Activated naive CD4-positive, alpha-beta T cell (primary cell): ENCODE measurements at regions not wholly inside any gene's neighbourhood (a gene's known extent, or its start where the extent isn't known, plus 50 kb on each side); places are given as distances from the start of the nearest gene placed in this dataset.
"Not testable (repeated sequence)": the region's sequence is repeated elsewhere in the genome, so short reads cannot be mapped to it uniquely, and the experiment has no call there.

Experiments
- DNase-seq, 4 experiments: peaks; one replicate each; lab custom pipeline; 2025; lab: John Stamatoyannopoulos, UW

- no peak for DNase-seq
Observed at GRCh38 chr2:8549942-8550341, 131.9 kb upstream of the ID2 start.

DNA sequence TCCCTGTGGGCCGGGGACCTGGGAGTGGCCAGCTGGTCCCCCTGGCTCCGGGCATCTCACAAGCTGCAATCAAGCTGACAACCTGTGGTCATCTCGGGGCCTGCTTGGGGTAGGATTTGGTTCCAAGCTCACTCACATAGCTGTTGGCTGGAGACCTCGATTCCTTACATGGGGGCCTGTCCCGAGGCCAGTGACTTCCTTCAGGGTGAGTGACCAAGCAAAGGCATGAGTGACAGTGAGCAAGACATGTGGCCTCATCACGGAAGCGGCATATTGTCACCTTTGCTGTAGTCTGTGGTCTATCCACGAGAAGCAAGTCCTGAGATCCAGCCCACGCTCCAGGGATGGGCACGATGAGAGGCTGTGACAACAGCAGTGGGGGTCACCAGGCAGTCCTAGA, 131.4 kb upstream of the ID2 start:
- no peak for DNase-seq

DNA sequence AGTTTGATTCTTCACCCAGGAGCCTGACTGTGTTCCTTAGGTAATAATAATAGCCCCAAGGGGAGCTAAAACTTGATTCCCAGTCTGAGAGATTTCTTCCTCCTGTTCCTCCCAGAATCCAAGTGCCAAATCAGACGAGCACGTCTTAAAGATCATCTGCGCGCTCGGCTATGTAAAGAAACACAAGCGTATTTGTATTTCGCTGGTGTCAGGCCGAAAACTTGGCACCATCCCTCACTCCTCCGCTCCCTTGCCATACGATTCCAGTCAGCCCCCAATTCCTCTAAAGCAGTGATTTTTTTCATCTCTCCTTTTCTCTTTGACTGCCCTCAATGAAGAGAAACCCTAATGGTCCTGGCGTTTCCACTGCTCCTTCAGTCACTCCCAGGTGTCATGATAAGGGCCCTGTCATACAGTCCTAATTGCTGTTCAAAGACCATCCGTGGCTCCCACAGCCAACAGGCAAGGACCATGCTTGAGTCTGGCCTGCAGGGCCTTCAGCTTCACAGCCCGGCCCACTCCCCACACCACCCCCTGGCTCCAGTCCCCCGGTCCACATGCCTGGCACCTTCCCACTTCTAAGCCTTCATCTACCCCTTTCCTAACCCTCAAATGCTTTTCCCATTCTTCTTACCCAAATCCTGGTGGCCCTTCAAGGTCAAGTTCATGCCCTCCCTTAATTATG, 130.8 kb upstream of the ID2 start:
- no peak for DNase-seq

DNA sequence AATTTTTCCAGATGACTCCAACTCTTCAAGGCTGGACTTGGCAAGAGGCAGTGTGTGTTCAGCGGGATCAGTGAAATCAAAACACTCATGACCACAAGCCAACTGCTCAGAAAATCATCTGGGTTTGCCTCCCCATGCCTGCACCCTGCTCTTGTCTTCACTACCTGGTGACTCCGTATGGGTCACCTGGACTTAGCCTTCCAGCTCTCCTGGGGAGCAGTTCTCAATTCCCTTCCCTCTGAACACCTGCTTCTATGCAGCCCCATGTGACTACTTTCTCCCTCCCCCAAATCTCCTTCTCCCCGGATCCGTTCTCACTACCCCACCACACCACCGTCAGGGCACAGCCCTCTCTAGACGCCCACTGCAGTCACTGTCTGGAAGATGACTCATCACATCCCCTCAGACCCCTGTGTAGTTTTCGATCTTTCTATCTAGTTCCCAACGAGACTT, 130.2 kb upstream of the ID2 start:
- DNase-seq, result no peak

DNA sequence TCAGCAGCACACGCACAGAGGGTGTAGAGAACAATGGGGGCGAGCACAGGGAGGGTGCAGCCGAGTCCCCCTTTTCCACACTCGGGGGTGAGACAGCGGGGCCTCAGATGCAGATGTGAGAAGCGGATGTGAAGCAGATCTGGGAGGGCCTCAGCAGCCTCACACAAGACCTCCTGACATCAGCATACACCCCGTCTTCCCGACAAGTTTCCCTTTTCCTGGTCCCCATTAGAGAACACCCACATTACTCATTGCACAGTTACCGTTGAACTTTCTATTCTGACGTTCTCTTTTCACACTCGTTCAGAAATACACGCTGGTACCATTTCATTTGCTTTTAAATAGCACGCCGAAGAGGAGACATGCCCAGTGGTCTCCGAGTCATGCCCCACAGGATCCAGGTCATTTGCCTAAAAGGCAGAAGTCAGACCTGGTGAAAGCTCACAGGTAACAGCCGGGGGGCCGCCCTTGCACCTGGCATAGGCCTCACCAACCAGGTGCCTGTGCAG, 129.5 kb upstream of the ID2 start:
- no peak for DNase-seq

- no peak for DNase-seq
Observed at GRCh38 chr2:8553643-8554042, 128.2 kb upstream of the ID2 start.

DNA sequence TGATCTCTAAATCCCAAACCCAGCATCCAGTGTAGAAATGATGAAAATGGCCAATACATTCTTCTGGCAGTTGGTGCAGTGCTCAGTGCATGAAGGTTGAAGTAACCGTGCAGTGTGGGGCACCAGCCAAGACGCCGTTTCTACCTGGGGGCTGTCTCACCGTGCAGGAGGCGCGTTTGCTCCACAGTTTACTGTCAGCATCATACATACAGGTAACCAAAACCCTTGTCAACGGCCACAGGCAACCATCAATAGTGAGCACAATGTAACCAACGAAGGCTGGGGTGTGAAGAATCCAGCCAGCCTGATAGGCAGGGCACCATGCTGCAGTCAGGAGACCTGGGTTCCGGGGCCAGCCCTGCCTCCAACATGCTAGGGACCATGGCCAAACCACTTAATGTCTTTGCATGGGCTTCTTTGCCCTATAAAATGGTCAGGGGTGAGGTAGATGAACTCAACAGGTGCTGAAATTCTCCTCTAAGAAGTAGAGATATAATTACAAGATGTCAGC, 127.5 kb upstream of the ID2 start:
- DNase-seq, result no peak

DNA sequence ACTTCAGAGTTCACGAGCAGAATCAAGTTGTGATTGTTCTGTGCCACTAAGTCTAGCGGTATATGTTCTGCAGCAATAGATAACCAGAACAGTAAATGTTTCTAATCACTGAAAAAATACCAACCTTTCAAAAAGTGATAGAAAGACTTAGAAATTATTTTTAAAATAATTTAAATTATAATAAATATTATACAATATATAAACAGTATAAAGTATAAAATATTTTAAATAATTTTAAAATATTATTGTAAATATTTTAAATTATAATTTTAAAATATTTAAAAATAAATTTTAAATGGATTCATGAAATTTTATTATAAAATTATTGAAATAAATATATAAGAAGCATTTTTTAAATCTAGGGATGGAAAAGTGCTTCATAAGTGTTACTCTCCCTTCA, 126.3 kb upstream of the ID2 start:
- no peak for DNase-seq

DNA sequence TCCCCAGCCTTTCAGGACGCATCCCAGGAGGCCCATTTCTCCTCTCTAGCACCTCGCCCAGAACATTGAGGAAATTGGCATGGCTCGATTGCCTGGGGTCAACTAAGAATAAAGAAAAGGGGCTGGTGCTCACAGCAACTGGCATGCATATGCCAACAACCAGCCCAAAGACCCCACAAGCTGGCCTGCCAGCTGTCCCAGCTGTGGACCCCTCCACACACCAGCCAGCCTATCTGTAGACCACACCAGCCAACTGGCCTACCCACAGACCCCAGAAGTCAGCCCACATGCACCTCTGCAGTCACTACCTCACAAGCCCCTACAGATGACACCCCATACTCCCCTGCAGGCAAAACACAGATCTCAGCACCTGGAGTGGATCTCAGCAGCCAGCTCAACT, 123.8 kb upstream of the ID2 start:
- no peak for DNase-seq

DNA sequence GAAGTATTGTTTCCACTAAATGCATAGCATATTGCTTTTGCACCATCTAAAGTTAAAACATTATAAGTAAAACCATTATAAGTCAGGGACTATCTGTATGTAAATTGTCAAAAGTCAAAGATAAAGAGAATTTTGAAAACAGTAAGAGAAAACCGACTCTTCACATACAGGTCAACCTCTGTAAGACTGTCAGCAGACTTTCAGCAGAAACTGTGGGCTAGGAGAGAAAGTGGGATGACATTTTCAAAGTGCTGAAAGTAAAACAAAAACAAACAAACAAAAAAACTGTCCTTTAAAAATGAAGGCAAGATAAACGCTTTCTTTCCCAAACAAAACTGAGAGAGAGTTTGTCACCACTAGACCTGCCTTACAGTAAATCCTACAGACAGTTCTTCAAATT, 122.9 kb upstream of the ID2 start:
- DNase-seq, result no peak

GRCh38 chr2:8559805-8560204, 122.1 kb upstream of the ID2 start:
- DNase-seq, result no peak

GRCh38 chr2:8561692-8562091, 120.2 kb upstream of the ID2 start:
- not testable (repeated sequence) for DNase-seq

DNA sequence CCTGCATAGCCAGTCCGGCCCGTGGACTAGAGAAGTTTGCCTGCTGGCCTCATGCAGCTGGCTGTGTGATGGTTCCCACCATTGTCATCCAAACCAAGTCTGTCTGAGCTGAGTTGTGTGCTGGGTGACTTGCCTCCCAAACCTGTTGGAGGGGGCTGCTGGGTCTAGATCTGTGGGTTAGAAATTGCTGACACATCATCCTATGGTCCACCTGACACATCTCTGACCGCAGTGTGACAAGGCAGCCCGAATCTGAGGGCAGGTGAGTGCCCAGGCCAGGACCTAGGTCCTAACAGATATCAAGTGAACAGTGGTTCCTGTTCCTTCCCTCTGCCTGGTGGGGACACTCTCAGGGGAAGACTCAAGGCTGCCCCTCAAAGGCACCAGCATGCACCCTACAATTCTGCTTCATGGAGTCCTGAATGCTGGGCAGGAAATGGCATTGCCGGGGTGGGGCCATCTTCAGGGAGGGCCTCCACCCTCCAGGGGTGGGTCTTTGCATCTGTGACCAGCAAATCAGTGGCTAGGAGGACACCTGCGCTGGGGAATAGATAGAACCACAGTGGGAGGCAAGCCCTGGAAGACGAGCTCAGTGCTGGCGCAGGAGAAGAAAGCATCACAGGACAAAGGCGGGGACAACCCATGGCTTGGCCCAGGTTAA, 117.9 kb upstream of the ID2 start:
- no peak for DNase-seq

DNA sequence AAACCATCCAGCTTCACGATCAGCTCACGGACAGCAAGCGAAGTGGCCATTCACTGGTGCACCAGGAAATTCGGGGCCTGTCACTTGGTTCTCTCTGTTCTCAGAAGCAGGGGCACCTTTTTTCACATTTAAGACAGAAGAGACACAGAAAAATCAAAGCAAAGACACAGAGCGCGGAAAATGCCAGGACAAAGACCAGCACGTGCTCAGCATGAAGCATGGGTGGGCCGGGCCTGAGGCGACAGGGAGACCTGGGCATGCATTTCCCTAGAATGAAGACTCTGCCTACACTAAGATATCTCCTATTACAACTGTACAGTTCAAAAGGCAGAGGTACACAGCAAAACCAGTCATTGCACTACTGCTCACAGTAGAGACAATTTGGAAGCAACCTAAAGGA, 117.4 kb upstream of the ID2 start:
- no peak for DNase-seq

- DNase-seq, result no peak
Observed at GRCh38 chr2:8565399-8566154, 116.3 kb upstream of the ID2 start.

- no peak for DNase-seq
Observed at GRCh38 chr2:8566155-8566670, 115.6 kb upstream of the ID2 start.

DNA sequence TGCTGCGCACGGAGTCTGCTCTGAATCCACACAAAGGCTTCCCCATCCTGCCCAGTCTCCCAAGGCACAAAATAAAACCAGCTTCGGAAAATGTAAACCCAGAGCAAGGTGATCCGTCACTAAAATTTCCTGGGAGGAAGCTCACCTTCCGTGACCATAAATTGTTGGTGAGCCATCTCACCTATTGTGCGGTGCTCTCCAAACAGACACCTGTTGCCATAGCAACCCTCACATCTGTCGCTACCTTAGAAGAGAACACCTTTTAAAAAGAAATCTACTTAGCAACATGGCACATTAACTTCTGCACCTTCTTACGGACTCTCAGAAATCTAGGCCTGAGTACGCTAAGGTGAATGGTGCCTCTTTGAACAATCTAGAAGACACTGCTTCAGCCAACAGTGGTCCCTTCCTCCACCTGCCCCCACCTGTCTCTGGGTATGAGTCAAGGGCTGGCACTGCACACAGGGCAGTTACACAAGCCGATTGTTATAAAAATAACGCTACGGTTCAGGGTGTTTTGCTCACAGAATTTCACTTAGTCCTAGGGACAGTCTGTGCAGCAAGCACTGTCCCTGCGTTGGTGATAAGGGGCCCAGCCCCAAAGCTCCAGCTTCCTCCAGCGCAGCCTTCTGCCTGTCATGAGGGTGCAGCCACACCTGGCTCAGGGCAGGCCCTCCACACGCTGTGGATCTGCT, 114.9 kb upstream of the ID2 start:
- no peak for DNase-seq

- DNase-seq, result no peak
Observed at GRCh38 chr2:8567469-8568260, 114.2 kb upstream of the ID2 start.

DNA sequence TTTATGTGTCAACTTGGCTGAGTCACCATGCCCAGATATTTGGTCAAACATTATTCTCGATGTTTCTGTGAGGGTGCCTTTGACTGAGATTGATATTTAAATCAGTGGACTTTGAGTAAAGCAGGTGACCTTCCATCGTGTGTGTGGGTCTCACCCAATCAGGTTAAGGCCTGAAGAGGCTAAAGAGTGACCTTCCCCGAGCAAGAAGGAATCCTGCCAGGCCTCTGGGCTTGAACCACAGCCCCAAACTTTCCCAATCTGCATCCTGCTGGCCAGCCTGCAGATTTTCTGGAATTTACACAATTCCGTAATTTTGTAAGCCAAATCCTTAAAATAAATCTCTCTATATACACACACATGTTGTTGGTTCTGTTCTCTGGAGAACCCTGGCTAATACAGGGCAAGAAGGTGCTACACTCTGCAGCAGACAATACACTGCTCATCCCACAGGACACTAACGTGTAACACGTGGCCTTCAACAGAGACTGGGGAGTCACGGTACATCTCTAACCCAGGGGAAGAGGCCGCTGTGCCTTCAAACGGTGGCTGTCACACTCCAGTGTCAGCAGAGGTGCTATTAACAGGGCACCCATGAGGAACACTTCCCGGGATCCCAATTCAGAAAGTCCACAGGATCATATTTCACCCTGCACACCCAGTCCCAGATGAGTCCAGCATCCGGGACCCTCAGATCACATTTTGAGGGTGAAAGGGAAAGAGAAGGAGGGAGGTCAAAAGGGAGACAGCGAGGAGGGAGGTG, 113.1 kb upstream of the ID2 start:
- DNase-seq, result no peak

DNA sequence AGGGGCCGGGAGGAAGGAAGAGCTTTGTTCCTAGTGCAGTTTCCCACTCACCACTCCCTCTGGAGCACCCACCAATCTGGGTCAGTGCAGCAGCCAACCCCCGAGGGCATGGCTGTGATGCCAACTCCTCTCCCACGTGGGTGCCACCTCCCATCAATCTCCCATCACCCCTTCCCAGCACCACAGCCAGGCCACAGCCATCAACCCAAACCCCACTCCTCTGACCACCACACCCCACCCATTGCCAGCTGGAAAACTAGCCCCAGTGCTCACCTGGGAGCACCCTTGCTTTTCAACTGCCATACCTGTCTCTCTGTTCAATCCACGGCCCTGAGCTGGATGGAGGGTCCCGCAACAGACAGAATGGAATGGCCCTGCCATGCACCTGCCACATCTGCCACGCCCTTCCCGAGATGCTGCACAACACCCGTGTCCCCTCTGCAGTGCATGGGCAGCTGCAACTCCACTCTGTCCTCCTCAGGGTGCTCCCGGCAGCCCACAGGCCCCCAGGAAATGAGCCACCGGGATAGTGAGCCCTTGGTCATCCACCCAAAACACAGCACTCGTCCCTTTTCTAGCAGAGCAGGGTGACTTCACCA, 112.4 kb upstream of the ID2 start:
- no peak for DNase-seq
